OCI-LY1 (cell line): ENCODE measurements at regions not wholly inside any gene's neighbourhood (a gene's known extent, or its start where the extent isn't known, plus 50 kb on each side); places are given as distances from the start of the nearest gene placed in this dataset.

Experiments
- H2AFZ ChIP-seq: fragments of 200-600 bp; sonication (generic), shearing (Covaris generic); 2 replicates; pipeline ENCODE4 v1.6.0; 2014; ENCODE audit warnings: antibody characterized with exemption, mild to moderate bottlenecking, low read length
- H3F3A ChIP-seq: fragments of 200-600 bp; sonication (generic), shearing (Covaris generic); 2 replicates; pipeline ENCODE4 v1.6.0; 2014; ENCODE audit warnings: mild to moderate bottlenecking, antibody characterized with exemption, low read length, moderate library complexity; ENCODE audit not compliant: insufficient read depth
- H3K27ac ChIP-seq: fragments of 200-600 bp; sonication (generic); 2 replicates; pipeline ENCODE4 v1.5.1; 2014; ENCODE audit warnings: low read length, mixed run types, mild to moderate bottlenecking, low read depth; ENCODE audit not compliant: poor library complexity, severe bottlenecking
- H3K27me3 ChIP-seq: fragments of 200-600 bp; sonication (generic); 2 replicates; pipeline ENCODE4 v1.6.0; 2014; ENCODE audit warnings: antibody characterized with exemption, mild to moderate bottlenecking, low read length, moderate library complexity; ENCODE audit not compliant: insufficient read depth
- H3K36me3 ChIP-seq: fragments of 200-600 bp; sonication (generic); 2 replicates; pipeline ENCODE4 v1.6.1; 2014; ENCODE audit warnings: mild to moderate bottlenecking, antibody characterized with exemption, low read length, moderate library complexity, mixed read lengths; ENCODE audit not compliant: insufficient read depth
- H3K4me1 ChIP-seq: fragments of 200-600 bp; sonication (generic); 2 replicates; pipeline ENCODE4 v1.5.1; 2014; ENCODE audit warnings: mild to moderate bottlenecking, low read length, moderate library complexity; ENCODE audit not compliant: insufficient read depth, severe bottlenecking
- H3K4me2 ChIP-seq: fragments of 200-600 bp; sonication (generic), shearing (Covaris generic); 2 replicates; pipeline ENCODE4 v1.6.1; 2014; ENCODE audit warnings: low read length
- H3K4me3 ChIP-seq: fragments of 200-600 bp; sonication (generic); 2 replicates; pipeline ENCODE4 v1.5.1; 2014; ENCODE audit warnings: low read length, low read depth, mild to moderate bottlenecking, mixed read lengths; ENCODE audit not compliant: poor library complexity, severe bottlenecking
- H3K79me2 ChIP-seq: fragments of 200-600 bp; shearing (Covaris generic); 2 replicates; pipeline ENCODE4 v1.6.1; 2016; ENCODE audit warnings: mixed run types, low read length, mixed read lengths; ENCODE audit not compliant: insufficient read depth
- H3K9ac ChIP-seq: fragments of 200-600 bp; sonication (generic), shearing (Covaris generic); 2 replicates; pipeline ENCODE4 v1.6.1; 2014; ENCODE audit warnings: mild to moderate bottlenecking, low read length, mixed read lengths
- H3K9me2 ChIP-seq: fragments of 200-600 bp; sonication (generic), shearing (Covaris generic); 2 replicates; pipeline ENCODE4 v1.6.1; 2014; ENCODE audit warnings: low read depth, mild to moderate bottlenecking, low read length, mixed read lengths
- H3K9me3 ChIP-seq: fragments of 200-600 bp; shearing (Covaris generic); 2 replicates; pipeline ENCODE4 v1.6.1; 2014; ENCODE audit warnings: low read length, mixed read lengths
- H4K20me1 ChIP-seq: fragments of 200-600 bp; sonication (generic), shearing (Covaris generic); 2 replicates; pipeline ENCODE4 v1.6.0; 2016; ENCODE audit warnings: mild to moderate bottlenecking, low read length; ENCODE audit not compliant: insufficient read depth
- EZH2 ChIP-seq: fragments of 200-600 bp; sonication (generic), shearing (Covaris generic); IDR thresholded peaks from 2 replicates; pipeline ENCODE4 v1.8.0; 2017; ENCODE audit warnings: borderline replicate concordance, mixed run types, mild to moderate bottlenecking, antibody characterized with exemption, low read length, moderate library complexity, mixed read lengths
- TF ChIP-seq, protein P1 (sequence below): fragments of 200-600 bp; sonication (generic), shearing (Covaris generic); IDR thresholded peaks from 2 replicates; pipeline ENCODE4 v1.5.1; 2017; ENCODE audit warnings: mild to moderate bottlenecking, antibody characterized with exemption, low read length, moderate library complexity, mixed read lengths

DNA sequence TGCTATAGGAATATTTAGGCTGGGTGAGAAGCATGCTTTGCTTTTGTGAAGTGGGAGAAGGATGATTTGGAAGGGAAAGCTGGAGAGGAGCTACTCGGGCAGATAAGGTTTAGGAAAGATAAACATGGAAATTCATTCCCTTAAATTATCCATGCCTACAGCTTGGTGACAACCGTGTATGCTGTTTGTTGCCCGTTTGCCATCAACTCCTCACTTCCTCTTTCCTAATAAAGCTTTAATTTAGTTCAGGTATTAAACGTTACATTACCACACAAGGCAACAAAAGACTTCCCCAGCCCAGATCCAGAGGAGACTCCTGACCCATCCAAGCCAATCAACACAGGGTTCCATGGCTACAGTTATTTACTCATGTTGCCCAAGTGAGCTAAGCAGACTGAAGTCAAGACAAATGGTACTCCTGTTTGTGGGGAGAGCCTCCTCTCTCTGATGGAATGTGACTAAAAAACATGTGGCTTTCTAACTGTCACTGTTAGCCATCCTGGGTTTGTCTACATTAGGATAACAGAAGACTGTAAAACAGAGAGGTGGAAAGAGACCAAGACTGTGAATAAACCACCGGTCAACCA is 101.7 kb upstream of the GRAMD1B start:
- Histone ChIP-seq H3F3A (no peaks in the 10 kb centered on the region), H3K9me3 (no peaks in the 10 kb centered on the region), H4K20me1 (no peaks in the 10 kb centered on the region), H3K36me3 (no peaks in the 10 kb centered on the region), H3K4me1 (no peaks in the 10 kb centered on the region), H3K9ac (no peak overlapping the region), H3K27ac (no peak overlapping the region), H2AFZ (no peak overlapping the region), H3K9me2 (no peaks in the 10 kb centered on the region), H3K79me2 (no peaks in the 10 kb centered on the region), H3K27me3 (no peaks in the 10 kb centered on the region), H3K4me2 (no peak overlapping the region), H3K4me3 (no peak overlapping the region)
- TF ChIP-seq, protein P1, sequence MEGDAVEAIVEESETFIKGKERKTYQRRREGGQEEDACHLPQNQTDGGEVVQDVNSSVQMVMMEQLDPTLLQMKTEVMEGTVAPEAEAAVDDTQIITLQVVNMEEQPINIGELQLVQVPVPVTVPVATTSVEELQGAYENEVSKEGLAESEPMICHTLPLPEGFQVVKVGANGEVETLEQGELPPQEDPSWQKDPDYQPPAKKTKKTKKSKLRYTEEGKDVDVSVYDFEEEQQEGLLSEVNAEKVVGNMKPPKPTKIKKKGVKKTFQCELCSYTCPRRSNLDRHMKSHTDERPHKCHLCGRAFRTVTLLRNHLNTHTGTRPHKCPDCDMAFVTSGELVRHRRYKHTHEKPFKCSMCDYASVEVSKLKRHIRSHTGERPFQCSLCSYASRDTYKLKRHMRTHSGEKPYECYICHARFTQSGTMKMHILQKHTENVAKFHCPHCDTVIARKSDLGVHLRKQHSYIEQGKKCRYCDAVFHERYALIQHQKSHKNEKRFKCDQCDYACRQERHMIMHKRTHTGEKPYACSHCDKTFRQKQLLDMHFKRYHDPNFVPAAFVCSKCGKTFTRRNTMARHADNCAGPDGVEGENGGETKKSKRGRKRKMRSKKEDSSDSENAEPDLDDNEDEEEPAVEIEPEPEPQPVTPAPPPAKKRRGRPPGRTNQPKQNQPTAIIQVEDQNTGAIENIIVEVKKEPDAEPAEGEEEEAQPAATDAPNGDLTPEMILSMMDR = no peak

- no peaks in the 10 kb centered on the region for H3K9me3 ChIP-seq
- no peak overlapping the region for H3K27ac ChIP-seq
- H3K36me3 ChIP-seq = no peaks in the 10 kb centered on the region
- H3K27me3 ChIP-seq = no peaks in the 10 kb centered on the region
- H3K4me1 ChIP-seq = no peaks in the 10 kb centered on the region
- no peak overlapping the region for H3K4me2 ChIP-seq
- H3K9me2 ChIP-seq = no peaks in the 10 kb centered on the region
- no peaks in the 10 kb centered on the region for H3K79me2 ChIP-seq
- no peak overlapping the region for H3K4me3 ChIP-seq
- H2AFZ ChIP-seq = no peak overlapping the region
- no peaks in the 10 kb centered on the region for H3F3A ChIP-seq
- H3K9ac ChIP-seq = no peak overlapping the region
- no peak for TF ChIP-seq EZH2
- TF ChIP-seq, protein P1 = no peak
- H4K20me1 ChIP-seq = no peaks in the 10 kb centered on the region
These were observed 104.5 kb upstream of the GRAMD1B start for GRCh38 chr11:123325533-123325932.

- no peak for TF ChIP-seq EZH2
- TF ChIP-seq, protein P1 = no peak
- Histone ChIP-seq H3K9me3 (no peaks in the 10 kb centered on the region), H3K27me3 (no peaks in the 10 kb centered on the region)
These were observed 106.5 kb upstream of the GRAMD1B start for GRCh38 chr11:123323568-123323967.

More at GRCh38 chr11:123323568-123323967, 106.5 kb upstream of the GRAMD1B start:
- Histone ChIP-seq H3K9me2 (no peaks in the 10 kb centered on the region), H3K9ac (no peak overlapping the region), H3K79me2 (no peaks in the 10 kb centered on the region), H3F3A (no peaks in the 10 kb centered on the region), H3K4me1 (no peaks in the 10 kb centered on the region), H4K20me1 (no peaks in the 10 kb centered on the region), H3K4me2 (no peak overlapping the region), H3K4me3 (no peak overlapping the region), H2AFZ (no peak overlapping the region), H3K27ac (no peak overlapping the region), H3K36me3 (no peaks in the 10 kb centered on the region)
